ENCODE measurements at regions not wholly inside any gene's neighbourhood (a gene's known extent, or its start where the extent isn't known, plus 50 kb on each side); places are given as distances from the start of the nearest gene placed in this dataset.

DNA sequence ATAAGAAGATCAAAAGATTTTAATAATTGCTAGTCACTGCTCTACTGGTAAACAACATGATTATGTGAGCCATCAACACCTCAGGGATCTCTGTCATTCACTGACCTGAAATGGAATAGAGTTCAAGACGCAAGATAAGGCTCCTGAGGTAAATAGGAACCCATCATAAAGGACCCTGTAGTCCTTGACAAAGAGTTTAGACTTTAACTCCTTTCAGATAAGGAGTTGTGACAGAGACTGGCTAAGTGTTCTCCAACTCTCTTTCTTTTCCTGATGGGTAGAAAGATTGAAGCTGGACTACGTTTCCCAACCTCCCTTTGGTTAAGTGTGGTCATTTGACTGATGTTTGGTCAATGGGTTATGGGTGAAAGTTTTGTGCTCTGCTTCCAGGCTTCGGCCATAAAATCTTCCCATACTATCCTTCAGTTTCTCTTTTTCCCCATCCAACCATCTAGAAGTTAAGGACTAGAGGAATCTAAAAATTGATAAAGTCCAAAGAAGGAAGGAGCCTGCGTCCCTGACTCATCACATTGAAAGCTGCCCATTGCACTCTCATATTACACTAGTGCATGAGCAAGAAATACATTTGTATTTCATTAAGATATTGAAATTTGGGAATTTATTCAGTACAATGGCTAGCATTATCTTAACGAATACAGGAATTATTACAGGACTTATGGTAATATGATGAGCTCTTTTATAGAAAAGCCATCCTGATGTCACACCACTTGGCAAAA is 293.7 kb upstream of the ACVR2A start:
- TF ChIP-seq, protein P1, sequence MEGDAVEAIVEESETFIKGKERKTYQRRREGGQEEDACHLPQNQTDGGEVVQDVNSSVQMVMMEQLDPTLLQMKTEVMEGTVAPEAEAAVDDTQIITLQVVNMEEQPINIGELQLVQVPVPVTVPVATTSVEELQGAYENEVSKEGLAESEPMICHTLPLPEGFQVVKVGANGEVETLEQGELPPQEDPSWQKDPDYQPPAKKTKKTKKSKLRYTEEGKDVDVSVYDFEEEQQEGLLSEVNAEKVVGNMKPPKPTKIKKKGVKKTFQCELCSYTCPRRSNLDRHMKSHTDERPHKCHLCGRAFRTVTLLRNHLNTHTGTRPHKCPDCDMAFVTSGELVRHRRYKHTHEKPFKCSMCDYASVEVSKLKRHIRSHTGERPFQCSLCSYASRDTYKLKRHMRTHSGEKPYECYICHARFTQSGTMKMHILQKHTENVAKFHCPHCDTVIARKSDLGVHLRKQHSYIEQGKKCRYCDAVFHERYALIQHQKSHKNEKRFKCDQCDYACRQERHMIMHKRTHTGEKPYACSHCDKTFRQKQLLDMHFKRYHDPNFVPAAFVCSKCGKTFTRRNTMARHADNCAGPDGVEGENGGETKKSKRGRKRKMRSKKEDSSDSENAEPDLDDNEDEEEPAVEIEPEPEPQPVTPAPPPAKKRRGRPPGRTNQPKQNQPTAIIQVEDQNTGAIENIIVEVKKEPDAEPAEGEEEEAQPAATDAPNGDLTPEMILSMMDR (IDR thresholded peaks at IDR 0.05) = no peak
- TF ChIP-seq, protein P2, sequence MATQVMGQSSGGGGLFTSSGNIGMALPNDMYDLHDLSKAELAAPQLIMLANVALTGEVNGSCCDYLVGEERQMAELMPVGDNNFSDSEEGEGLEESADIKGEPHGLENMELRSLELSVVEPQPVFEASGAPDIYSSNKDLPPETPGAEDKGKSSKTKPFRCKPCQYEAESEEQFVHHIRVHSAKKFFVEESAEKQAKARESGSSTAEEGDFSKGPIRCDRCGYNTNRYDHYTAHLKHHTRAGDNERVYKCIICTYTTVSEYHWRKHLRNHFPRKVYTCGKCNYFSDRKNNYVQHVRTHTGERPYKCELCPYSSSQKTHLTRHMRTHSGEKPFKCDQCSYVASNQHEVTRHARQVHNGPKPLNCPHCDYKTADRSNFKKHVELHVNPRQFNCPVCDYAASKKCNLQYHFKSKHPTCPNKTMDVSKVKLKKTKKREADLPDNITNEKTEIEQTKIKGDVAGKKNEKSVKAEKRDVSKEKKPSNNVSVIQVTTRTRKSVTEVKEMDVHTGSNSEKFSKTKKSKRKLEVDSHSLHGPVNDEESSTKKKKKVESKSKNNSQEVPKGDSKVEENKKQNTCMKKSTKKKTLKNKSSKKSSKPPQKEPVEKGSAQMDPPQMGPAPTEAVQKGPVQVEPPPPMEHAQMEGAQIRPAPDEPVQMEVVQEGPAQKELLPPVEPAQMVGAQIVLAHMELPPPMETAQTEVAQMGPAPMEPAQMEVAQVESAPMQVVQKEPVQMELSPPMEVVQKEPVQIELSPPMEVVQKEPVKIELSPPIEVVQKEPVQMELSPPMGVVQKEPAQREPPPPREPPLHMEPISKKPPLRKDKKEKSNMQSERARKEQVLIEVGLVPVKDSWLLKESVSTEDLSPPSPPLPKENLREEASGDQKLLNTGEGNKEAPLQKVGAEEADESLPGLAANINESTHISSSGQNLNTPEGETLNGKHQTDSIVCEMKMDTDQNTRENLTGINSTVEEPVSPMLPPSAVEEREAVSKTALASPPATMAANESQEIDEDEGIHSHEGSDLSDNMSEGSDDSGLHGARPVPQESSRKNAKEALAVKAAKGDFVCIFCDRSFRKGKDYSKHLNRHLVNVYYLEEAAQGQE (IDR thresholded peaks at IDR 0.05; ENCODE audit: insufficient read depth in 1 of 2, low read depth in 2 of 2, low read length in 1 of 2) = no peak
